Stimulated activated CD8-positive, alpha-beta memory T cell treated with anti-CD3 and anti-CD28 coated beads, Interleukin-2, amount 100 ng/mL, for 1 hour (primary cell): ENCODE measurements at regions not wholly inside any gene's neighbourhood (a gene's known extent, or its start where the extent isn't known, plus 50 kb on each side); places are given as distances from the start of the nearest gene placed in this dataset.

ENCODE experiments used
- DNase-seq, 2 donors: peaks; one replicate each; pipeline ENCODE4 v3.0.0-alpha.2; 2020; ENCODE audit warnings: low read depth in 2 of 2

DNA sequence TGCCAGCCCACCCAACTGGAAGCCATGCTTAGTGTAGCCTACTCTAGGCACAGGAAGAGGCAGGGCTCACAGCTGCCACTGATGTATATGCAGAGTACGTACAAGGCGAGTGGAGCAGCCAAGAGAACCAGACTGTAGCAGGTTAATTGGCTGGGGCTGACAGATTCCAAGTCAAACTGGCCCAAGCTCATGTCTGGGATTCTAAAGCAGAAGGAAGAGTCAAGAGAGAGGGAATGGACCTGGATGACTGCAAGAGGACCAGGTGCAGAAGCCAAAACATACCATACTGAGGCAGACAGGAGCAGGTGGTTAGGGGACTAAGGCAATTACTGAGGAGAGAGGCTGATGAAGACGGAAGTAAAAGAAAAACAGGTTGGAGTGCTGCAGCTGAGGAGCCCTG lies 51.3 kb upstream of the LRRN2 start:
- DNase-seq, result no peak

DNA sequence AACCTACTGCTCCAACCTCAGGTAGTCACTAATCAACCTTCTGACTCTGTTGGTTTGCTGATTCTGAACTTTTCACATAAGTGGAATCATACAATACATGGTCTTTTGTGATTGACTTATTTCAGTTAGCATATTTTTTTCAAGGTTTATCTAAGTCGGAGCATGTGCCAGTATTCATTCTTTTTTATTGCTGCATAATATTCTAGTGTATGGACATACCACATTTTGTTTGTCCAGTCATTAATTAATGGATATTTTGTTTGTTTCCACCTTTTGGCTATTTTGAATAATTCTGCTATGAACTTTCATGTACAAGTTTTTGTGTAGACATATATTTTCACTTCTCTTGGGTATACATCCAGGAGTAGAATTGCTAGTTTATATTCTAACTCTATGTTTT lies 53.0 kb upstream of the LRRN2 start:
- no peak for DNase-seq

DNA sequence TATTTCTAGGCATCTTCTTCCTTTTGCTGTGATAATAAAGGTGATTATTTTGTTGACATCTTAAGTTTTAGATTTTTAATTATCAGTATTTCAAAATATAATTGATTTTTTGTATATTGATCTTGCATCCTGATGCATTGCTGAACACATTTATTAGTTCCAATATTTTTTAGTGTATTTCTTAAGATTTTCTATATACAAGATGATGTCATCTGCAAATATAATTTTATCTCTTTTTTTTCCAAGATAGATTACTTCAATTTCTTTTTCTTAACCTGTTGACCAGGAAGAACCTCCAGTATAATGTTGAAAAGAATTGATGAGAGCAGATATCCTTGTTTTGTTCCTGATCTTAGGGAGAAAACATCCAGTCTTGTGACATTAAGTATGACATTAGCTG lies 54.8 kb upstream of the LRRN2 start:
- DNase-seq, result no peak

DNA sequence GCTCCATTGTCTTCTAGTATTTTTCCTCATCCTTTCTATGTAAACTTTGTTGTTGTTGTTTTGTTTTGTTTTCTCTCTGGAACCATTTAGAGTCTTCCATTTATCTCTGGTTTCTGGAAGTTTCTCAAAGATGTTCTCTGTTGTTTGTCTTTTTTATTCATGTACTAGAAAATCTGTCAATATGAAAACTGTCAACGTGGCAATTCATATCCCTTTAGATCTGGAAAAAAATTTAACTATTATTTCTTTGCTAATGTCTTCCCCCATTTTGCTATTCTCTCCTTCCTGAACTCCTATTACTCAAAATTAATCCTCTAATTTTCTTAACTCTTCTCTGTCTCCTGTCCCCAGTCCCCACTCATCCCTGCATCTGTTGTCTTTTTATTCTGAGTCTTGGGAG lies 55.9 kb upstream of the LRRN2 start:
- DNase-seq, result no peak

DNA sequence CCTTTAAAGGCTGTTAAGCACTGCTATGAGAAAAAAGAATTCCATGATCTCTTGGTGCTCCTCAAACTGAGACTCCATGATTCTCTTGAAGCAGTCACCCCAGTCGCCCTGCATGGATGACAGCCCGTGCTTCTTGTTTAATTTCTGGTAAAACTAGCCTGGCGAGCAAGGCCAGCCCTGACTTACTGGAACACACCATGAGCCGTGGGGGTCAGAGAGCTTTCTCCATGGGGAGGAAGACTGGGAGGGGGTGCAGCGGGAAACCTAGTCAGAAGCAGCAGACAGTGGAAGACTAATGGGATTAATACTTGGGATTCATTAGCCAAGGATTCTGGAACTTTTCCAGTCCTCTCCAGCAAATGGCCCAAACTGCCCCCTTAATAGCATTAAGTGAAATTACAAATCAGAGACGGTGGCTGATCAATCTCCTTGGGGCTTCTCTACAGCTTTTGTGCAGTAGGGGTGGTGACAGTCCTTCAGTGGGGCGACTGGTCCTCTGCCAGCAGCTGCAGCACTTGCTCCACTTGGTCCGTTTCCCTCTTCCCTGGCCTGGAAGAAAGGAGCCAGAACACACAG lies 57.2 kb upstream of the LRRN2 start:
- no peak for DNase-seq

DNA sequence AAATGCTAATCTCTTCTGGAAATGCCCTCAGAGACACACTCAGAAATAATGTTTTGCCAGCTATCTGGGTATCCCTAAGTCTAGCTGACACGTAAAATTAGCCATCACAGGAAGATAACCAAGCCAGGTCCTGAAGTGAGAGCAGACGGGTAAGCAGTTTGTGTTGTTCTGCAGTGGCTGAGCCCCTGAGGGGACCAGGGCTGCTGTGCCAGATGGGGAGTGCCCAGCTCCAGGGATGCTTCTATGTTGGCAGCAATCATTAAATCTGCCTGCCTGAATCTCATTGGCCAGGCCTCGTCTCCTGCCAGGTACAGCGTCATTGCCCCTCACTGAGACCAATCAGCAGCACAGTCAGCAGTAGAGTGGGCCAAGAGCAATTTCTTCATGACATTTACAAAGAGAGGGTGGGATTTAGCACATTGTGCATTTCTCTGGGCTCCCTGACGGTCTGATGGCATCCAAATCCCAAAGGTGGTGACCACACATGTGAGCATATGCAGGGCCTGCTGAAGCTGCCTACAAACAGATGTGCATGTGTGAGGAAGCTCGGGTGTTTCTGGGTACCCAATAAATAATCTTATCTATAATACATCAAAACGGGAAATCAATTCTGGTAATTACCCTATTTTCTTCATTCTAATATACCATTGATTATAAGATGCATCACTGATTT lies 58.7 kb upstream of the LRRN2 start:
- DNase-seq, result no peak

DNA sequence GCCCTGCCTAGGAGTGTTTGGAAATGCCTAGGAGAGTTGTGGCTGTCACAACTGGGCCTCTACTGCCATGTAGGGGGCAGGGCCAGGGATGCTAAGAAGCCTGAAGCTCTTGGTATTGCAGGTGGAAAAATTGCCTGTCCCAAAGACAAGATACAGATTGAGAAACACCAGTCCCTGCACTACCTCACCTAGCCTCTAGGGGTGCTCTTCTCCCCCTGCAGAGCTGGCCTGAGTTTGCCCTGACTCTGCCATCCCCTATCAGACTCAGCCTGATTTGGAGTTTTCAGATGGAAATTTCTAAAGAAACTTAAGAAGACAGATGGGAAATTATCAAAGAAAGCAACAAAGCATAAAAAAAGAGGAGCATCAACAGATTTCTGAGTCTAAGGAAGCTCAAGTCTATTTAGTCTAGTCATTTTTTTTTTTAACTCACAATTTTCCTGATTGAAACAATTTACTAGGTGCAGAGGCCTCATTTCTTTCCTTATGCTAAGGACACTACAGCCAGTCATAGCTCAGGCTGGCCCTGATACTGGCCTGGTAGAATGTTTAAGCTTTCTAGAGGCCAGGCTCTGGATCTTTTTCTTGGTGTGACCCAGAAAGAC lies 61.4 kb upstream of the LRRN2 start:
- DNase-seq, result peak in 1 of 2 donors; percentile 18

DNA sequence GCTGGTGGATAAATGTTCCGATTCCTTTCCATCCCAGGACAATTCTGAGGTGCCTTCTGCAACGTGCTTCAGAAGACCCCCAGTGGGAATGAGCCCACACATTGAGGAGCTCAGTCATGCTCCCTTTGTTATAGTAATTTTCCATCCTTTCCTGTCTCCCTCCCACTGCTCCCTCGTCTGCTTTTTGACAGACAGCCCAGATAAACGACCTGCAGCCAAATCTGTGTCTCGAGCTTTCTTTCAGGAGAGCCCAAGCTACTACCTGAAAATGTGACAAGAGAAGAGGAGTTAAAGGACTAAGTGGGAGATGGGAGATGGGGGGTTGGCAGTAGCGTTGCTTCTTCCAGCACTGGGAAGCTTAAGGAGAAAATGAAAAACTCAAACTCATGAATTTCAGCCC lies 65.9 kb upstream of the LRRN2 start:
- DNase-seq, result no peak

DNA sequence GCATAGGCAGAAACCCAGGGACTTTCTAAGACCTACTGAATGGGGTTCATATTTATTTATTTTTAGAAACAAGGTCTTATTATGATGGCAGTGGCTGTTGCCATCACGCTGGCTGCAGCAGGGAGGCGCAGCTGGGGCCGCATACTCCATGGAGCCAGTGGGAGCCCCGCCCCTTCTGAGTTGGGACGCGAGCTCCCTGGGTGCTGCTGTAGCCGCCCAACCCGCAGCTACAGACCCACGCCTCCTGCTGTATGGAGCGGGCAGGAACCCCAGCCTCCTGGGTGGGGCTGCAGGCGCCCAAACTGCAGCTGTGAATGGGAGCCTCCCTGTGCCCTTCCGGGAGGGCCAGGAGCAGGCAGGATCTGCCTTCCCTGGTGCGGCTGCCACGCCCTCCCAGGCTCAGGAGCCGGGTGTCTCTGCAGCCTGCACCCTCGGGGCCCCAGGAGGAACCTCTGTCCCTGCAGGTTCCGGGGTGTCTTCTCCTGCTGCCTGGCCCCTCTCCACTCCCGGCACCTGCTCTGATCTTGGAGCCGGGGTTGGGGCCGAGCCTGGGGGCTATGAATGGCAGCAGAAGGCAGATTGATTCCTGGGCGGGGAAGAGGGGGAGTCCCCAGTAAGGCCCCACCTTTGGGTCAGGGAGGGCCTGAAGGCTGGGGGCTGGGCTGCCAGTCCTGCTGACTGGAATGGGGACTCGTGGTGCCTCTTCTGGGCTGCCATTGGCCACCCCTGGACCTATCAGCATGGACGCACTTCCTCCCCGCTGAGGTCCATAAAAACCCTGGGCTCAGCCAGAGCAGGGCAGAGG lies 66.5 kb upstream of the LRRN2 start:
- no peak for DNase-seq

DNA sequence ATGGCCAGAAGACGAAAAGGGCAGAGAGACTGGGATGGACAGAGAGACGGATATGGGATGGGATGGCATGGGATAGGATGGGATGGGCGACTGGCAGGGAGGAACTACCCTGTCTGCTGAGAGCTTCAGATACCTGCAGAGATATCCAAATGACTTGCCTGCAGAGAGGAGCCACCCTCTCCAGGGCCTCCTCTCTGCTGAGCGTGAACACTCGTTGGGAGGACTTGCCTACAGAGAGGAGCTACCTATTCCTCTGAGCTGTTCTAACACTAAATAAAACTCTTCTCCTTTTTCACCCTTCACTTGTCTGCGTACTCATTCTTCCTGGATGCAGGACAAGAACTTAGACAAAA lies 67.1 kb upstream of the LRRN2 start:
- no peak for DNase-seq

DNA sequence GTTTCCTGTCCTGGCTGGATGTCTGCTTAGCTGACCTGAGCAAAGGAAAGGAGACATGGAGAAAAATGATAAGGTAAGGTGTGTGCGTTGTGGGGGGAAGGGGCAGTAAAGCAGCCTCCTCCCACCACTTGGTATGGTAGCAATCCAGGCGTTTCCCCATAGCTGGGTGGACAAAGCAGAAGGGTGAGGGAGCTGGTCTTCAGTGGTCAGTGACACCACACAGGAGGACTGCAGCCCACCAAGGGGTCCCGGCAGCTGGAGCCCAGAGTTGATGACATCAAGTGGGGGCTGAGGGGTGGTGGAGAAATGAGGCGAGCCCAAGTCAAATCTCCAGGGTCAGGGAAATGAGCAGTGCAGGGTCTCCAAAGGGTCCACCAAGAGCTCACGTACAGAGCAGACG lies 69.3 kb upstream of the LRRN2 start:
- no peak for DNase-seq

DNA sequence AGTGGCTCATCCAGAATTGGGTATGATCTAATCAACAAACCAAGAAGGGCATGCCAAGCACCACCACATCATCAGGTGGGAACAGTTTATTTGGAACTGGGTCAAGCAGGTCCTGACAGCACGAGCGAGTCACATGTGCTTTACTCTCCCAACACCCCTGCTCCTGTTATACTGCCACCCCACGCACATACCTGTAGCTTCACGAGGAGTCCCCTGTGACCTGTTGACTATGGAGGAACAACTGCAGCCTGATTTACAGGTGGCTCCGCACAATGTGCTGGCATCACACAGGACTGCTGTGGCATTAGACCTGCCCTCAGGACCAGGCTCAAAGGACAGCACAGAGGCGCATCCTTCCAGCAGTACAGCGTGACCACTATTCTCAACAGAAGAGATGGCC lies 70.8 kb upstream of the LRRN2 start:
- DNase-seq, result no peak

DNA sequence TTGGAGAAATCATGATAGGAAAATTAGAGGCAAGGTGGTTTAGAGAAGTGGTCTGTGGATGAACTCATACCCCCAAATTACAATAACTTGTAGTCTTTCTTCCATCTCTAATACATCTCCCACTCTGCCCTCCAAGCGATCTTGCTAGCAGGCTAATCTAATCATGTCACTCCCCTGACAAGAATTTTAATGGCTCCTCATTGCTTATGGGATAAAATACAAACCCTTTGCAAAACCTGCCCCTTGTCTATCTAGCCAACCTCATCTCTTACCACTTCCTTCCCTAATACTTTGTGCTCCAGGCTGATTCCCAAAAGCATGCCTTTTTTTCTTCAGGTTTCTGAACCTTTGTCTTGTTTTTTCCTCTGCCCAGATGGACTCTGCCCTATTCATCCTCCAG lies 71.3 kb upstream of the LRRN2 start:
- DNase-seq, result no peak

DNA sequence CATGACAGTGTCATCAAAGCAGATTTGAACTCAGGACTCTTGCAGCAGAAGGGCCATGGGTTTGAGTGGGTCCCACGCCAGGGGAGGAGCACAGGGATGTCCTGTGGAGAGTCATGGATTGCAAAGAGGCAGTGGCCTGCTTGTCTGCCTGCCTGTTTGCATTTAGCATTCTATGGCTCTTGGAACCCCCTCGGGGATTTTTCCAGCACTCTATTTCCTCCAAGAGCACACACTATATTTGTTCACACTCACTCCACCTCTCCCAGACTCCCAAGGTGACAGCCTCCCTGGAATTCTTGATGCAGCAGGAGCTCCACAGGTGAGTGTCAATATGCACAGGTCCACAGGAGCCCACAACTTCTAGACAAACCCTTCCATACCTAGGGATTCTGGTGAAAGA lies 73.1 kb upstream of the LRRN2 start:
- DNase-seq, result no peak

DNA sequence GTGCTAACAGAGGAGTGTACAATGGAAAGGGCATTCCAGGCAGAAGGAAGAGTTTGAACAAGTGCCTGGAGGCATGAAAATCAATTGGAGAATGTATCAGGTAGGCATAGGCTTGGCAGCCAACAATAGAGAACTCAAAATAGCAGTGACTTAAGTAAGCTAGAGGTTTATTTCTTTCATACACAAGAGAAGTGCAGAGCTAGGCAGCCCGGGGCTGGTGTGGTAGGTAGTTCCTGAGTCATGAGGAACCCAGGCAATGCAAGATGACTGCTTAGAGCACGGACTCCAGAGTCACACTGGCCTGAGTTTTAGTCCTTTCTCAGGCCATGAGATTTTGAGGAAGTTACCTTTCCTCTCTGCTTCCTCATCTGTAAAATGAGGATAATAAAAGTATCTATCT lies 74.8 kb upstream of the LRRN2 start:
- no peak for DNase-seq

DNA sequence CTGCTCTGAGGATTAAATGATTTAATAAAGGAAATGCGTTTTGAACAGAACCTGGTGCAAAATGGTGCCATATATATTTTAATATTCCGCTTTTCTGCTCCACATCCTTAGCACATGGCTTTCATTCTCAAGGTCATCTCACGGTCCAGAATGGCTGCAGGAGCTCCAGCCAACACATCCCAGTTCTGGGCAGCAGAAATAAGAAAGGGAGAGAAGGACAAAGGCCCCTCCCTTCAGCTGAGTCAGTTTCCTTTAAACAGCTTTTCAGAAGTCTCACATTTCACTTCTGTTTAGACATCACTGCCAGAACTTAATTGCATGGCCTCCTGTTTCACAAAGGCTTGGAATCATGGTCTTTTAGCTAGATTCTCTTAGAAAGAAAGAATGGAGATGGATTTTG lies 75.2 kb upstream of the LRRN2 start:
- DNase-seq, result no peak

DNA sequence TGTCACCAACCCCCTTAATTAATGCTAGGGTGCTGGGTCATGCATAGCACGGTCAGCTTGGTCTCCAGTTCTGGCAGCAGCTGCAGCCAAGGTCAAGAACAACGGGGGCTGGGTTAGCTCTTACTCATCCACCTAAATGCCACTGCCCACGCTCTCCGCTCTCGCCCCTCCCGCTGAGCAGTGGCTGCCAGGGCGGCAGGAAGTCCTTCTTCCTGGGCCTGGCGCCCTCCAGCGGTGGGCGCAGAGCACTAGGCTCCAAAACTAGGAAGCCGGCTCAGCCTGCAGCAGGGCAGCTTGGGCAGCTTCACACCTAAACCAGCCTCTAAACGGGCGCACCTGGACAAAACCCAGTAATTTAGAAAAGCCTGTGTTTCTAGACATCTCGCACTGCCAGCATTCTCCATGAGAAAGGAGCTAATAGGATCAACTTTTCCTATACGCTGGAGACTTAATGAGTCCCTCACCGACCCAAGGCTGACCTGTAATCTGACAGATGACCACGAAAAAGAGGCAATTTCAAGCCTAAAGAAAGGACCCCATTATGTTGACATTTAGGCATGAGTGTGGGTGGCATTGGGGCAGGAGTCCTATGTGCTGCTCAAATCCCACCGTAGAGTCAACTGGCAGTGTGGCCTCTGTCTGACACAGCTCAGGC lies 78.4 kb upstream of the LRRN2 start:
- peak; percentile 11 to 36 for DNase-seq

DNA sequence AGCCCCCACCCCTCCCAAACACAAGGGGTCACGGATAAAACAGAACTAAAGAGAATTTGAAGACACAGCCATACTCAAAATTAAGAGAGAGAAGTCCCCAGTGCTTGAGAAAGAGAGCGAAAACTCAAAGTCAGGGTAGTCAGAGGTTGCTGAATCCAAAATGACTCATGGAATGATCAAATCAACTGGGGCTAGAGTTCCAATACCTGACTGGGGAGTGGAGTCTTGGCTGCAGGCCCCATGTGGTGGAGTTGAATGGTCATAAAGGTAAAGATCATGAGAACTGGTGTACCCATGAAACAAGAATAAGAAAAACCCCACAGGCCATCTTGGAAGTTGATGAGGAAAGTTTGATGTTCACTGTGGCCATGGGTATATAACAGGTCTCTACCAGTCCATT lies 84.5 kb upstream of the LRRN2 start:
- no peak for DNase-seq

DNA sequence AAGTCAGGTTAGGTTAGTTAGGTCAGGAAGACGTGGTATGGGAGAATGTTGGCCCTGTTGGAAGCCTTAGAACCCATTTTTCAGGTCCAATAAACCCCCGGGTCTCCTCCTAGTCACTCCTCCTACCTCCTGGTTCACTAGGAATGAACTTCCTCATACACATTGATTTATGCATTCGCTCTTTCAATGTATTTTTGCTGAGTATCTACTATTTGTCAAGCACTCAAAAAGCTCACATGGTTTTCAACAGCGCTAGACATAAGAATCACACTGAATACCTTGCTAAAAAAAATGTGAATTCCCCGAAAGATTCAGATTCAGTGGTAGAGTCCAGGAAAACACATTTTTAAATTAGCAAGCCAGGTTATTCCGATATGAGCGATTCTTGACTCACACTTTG lies 85.8 kb upstream of the LRRN2 start:
- no peak for DNase-seq

DNA sequence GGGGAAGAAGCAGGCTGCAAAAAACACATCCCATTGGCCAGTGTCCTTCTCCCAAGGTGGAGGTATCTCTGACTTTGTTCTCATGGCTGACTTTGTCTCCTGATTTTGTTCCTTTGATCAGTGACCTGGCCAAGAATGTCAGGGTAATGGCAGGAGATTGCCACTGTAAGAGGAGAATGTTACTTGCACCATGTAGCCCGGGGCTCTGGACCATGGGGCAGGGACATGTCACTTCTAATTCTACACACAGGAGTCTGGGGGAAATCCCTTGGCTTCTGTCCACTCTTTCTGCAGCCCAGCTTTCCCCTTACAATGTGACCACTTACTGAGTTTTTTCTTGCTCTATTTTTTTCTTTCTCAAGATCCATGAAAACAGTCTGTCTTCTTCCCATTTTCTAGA lies 87.7 kb upstream of the LRRN2 start:
- no peak for DNase-seq

DNA sequence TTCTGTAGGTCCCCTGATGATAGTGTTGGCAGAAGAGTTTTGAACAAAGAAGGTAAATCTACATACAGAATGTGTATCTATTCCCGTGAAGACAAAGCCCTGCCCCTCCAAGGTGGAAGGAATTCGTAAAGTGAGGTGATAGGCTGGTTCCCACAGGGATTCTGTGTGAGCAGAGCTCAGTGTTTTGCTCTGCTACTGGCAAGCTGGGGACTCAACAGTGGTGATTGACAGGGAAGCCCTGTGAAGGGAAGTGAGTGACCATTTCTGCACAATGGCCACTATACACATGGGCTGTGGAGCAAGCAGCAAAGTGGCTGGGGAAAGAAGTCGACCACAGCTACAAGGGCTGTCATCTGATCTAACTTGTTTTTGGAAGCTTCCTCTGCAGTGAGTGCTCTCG lies 90.0 kb upstream of the LRRN2 start:
- DNase-seq, result no peak

DNA sequence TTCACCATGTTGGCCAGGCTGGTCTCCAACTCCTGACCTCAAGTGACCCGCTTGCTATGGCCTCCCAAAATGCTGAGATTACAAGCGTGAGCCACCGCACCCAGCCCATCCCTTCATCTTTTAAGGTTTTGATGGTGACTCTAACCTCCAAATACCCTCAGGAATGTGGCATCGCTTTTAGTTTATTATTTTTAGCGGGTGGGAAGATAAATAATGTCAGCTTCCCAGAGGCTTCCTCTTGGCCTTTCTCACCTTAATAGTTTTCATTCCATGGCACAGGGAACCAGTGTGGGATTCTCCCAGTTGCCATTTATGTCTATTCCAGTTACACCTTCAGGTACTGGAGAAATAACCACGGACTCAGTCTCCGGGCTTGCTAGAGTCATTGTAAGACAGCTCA lies 92.1 kb upstream of the LRRN2 start:
- DNase-seq, result no peak

DNA sequence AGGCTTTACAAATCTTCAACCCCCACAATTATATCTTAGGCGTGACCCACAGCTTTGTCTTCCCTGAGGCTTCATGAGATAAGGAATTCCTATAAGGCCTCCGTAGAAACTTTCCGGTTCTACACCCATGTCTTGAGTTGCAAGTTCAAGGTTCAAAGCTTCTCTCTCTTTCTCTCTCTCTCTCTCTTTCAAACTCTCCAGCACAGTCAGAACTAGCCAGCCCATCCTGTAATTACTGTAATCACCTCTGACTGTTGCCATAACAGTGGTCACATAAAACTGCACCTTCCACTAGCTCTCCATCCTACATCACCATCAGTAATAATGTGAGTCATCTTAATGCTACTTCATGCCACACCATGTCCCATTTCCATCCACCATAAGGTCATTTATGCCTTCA lies 90.0 kb upstream of the NFASC start:
- no peak for DNase-seq
